Eye (tissue), 1 donor: ENCODE measurements at regions not wholly inside any gene's neighbourhood (a gene's known extent, or its start where the extent isn't known, plus 50 kb on each side); places are given as distances from the start of the nearest gene placed in this dataset.
A peak's percentile ranks its signal among the peaks of the same experiment; 100 is the strongest.

Experiments used
- DNase-seq: peaks from one replicate; pipeline ENCODE4 v3.0.0-alpha.2; 2015

- no peak for DNase-seq
These were observed 55.1 kb downstream of the PJA1 start for GRCh38 chrX:69110116-69110530.

- no peak for DNase-seq
These were observed 55.5 kb downstream of the PJA1 start for GRCh38 chrX:69109706-69110105.

DNA sequence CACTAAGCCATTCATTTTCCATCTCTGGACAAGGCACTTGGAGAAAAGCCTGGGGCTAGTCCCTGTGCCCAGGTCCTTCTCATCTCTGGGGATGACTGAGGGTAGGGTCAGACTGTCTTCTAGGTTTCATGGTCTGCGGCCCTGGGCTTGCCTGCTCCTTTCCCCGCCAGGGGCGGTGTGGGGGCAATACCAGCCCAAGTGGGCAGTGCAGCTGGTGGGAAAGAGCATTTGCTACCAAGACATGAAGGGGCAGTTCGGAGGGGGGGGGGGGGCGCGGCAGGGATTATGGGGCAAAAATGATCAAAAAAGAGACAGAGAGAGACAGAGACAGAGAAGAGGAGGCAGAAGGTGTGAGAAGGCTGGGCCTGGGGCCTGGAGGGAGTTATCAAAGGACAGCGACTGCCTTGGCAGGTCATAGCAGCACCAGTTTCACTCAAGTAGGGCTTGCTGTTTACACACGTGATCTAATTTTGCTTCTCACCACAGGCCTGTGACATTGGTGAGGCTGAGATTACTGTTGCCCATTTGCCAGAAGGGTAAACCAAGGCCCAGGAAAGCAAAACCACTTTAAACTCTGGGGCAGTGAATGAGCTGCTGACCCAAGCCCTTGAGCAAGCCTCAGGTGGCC, 56.1 kb downstream of the PJA1 start:
- DNase-seq, result no peak

DNA sequence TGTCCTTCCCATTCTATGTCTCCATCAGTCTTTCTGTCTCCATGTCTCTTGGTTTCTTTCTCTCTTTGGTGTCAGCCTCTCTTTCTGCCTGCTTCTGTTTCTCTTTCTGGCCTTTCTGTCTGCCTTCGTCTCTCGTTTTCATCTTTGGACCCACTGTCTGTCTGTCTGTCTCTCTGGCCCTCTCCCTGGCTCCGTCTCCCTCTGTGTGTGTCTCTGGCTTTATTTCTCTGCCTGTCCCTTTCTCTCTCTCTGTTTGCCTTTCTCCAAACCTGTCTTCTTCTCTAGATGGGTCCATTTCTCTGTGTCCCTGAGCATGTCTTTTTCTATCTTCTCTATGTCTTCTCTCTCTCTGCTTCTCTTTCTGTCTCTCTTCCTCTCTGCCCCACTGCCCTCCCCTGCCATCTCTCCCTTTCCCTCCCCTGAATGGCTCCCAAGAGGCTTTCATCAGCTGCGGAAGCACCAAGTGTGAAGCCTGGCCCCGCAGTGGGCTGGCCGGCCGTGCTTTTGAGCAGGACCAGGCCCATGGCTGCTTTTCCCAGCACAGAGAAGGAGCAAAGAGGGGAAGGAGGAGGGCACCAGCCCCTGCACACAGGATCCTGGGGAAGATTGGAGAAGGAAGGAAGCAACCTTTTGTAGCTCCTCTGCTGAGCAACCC, 57.4 kb downstream of the PJA1 start:
- DNase-seq, result no peak

DNA sequence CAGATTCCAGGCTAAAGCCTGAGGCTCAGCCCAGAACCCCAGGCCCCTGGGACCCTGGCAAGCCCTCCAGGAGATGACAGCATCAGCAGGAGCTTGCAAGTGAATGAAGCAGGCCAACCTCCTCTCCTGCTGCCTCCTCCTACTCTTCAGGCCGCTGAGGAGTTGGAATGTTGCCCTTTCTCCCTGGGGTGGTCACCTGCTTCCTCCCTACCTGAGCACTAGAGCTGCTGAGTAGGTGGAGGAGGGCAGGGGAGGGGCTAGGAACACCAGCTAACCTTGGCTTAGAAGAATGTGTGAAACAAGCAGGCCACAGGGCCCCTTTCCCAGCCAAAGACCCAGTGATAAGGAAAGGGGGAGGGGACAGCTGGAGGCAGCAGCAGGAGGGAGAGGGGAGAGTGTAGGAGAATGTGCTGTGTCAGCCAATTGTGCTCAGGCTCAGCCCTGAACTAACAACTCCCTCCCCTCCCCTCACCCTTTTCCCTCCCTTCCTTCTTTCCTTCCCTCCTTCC, 58.0 kb downstream of the PJA1 start:
- DNase-seq, result peak; percentile 77

DNA sequence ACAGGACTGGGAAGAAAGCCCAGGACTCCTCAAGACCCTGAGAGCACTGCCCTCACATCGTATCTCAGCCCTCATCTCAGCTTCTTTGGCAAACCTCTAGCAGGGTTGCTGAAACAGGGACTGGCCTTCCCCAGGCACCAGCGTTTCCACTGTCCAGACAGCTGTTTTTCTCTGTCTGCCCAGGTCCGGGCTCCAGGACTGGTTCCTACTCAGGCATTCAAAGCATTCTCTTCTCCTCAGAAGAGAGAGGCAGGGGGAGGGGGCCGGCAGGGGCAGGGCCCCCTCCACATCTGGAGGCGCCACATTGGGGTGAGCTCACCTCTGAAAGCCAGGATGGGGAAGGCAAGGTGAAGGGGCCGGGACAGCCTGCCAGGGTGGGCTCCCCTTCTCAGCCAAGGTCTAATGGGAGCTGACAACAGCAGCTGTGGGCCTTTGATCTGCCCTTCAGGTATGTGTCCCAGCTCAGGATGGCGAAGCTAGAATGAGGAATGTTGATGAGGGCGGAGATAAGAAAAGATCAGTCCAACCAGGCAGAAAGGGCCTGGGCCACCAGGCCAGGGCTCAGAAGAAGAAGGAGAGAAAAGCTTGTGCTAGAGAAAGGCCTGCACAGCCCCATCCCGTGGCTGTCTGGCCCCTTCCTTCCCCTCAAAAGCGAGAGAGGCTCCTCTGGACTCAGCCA, 60.4 kb downstream of the PJA1 start:
- DNase-seq, result no peak

DNA sequence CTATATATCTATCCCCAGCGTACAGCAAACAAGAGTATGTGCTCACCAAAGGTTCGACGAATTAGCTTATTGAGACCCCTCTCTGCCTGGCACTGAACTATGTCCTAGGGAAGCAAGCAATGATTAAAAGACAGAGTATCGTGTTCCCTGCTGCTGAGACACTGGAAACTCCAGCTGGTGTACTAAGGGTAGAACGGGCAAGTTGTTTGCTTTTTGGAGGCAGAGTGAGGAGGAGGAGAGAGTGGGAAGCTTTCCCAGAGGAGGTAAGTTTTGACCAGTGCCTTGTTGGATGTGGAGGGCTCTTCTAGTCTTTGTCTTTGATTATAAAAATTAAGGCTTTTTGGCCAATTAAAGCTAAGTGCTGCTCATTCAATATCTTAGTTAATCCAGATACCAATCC, 61.7 kb downstream of the PJA1 start:
- DNase-seq, result no peak

DNA sequence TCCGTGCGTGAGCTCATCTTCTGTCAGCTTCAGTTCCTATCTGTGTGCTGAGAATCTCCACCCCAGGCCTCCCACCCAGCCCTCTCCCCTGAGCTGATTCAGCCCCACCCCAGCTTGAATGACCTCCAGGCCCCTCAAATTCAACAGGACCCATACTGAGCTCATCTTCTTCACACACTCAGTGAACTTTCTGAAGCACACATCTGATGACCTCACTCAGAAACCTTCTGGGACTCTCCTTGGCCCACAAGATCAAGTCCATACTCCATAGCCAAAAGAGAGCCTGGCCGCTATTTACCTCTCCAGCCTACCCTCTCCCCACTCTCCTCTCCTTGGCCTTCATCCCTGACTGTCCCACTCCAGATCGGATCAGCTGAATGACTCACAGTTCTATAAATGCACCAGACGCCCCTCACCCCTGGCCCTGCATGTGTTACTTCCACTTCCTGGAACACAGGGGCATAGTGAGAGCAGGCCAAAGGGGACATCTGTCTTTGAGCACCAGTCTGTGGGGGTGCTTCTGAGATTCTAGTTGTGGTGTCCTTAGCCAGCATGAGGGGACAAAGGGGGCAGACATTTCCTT, 62.5 kb downstream of the PJA1 start:
- no peak for DNase-seq

DNA sequence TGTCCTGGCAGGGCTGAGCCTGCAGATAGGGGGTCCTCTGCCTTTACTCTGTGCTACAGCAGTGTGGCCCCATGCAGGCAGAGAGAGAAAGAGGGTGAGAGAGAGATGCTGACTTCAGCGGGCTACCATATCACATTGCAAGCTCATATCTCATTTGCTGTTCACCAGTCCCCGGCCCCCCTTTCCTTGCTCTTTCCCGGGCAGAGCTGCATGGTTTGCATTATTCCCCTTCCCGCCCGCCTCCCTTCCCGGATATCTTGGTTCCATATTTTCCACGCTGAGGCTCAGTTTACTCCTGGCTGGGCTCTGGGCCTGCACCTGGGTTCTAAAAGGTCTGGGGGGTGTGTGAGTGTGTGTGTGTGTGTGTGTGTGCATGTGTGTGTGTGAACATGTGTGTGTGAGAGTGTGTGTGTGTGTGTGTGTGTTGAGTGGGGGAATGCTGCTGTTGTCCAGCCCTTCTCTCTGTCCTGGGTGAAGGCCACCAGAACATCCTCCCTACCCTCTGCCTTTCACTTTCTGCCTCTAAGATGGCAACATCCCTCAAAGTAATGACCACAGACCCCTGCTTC, 63.5 kb downstream of the PJA1 start:
- DNase-seq, result peak; percentile 38

DNA sequence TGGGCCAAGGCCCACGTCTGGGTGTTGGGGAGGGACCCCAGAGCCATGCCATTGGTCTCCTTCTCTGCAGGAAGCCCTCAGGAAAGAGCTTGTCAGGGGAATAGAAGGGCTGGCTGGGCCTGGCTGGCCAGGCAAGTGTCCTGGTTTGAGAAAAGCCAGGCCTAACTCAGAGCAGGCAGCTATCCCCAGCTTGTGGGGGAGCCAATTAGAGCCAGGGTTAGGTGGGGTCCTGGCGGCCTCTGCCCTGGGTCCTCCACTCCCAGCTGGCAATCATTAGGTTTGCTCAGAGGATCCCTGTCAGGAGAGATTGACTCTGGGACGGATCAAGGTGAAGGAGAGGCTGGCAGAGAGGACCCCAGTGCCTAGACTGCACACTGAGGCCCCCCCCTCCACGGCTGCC, 64.8 kb downstream of the PJA1 start:
- DNase-seq, result no peak

- DNase-seq, result no peak
These were observed 67.6 kb downstream of the PJA1 start for GRCh38 chrX:69097451-69098236.

- DNase-seq, result no peak
These were observed 68.3 kb downstream of the PJA1 start for GRCh38 chrX:69096963-69097362.

DNA sequence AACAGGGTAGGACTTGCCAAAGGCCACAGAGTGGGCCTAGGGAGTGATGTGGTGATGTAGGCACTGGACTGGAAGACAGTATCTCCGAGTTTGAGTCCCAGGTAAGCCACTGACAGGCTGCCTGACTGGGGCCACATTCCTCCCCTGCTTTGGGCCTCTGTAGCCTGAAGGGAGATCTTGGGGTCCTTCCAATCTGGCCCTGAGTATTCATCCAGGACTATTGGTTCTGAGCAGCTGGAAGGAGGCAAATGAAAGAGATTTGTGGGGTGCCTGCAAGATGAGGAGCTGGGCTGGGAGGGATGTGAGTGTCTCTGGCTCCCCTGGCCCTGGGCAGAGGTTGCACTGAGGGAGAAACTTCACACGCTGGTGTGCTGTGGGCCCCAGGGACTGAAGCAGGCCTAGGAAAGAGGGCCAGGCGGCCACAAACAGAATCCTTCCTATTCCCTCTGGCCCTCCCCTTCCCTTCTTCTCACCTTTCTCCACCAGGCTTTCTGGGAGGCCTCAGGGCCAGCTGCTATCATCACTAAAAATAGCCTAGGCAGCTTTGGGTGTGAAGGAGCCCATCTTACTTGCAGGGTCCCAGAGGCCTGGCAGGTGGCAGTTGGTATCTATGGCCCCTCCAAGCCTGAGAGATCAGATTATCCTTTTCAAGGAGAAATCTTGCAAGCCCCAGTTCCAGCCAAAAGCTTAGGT, 70.1 kb downstream of the PJA1 start:
- DNase-seq, result no peak

- DNase-seq, result peak; percentile 78
These were observed 71.0 kb downstream of the PJA1 start for GRCh38 chrX:69093960-69094871.

DNA sequence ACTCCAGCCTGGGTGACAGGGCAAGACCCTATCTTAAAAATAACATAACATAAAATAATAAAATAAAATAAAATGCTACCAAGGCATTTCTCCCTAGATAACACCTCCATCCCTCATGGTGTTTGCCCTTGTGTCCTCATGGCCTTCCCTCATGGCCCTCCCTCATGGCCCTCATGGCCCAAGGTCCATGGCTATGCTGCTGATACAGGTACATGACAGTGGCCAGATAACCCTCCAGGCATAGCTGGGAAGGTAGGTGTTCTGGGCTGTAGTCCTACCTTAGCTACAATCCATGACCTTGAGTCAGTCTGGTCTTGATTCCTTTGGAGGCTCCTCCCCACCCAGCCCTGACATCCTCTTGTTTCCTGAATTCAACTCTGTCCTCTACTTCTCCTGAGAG, 75.2 kb downstream of the PJA1 start:
- DNase-seq, result no peak

GRCh38 chrX:69089203-69089602, 76.0 kb downstream of the PJA1 start:
- no peak for DNase-seq

GRCh38 chrX:69088171-69088938, 76.9 kb downstream of the PJA1 start:
- DNase-seq, result no peak

DNA sequence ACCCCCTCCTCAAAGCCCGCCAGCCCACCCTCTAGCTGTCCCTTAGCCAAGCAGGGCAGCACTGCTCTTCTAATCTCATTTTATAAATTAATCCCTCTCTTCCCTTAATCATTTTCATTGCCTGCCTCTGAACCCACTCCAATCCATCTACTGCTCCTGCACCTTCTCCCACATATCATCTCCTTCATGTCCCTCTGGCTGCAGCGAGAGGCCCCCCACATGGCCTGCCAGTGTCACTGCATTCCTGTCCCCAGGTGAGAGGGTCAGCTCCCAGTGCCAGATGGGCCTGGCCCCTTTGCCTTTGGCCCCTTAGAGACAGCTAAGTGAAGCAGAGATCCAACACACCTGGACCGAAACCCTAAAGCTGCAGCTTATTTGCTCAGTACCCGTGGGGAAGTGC, 79.4 kb downstream of the PJA1 start:
- DNase-seq, result no peak

DNA sequence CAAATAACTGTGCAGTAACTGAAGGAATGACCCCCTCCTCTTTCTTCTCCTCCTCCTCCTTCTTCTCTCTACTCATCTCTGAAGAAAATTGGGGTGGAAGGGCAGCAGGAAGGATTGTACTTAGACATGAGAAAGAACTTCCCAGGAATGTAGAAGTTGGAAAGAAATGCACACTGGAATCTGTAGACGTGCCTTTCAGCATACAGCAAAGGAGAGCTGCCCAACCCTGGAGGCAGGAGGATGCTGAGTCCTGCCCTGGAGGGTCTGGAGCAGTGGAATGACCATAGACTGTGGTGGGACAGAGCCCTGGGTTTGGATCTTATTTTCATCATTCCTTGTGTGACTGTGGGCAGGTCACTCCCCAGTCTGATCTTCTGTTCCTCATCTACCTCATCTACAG, 80.1 kb downstream of the PJA1 start:
- DNase-seq, result no peak

- no peak for DNase-seq
These were observed 81.5 kb downstream of the PJA1 start for GRCh38 chrX:69083801-69084200.
